Karpas-422 (cell line): ENCODE measurements at regions not wholly inside any gene's neighbourhood (a gene's known extent, or its start where the extent isn't known, plus 50 kb on each side); places are given as distances from the start of the nearest gene placed in this dataset.
"Not testable (repeated sequence)": the region's sequence is repeated elsewhere in the genome, so short reads cannot be mapped to it uniquely, and the experiment has no call there.

ENCODE experiments used
- DNase-seq: peaks from one replicate; pipeline ENCODE4 v3.0.0-alpha.2; 2015
- H2AFZ ChIP-seq: fragments of 200-600 bp; sonication (generic); 2 replicates; pipeline ENCODE4 v1.6.1; 2014; ENCODE audit warnings: antibody characterized with exemption, low read length, mixed read lengths
- H3K27ac ChIP-seq: fragments of 200-600 bp; sonication (generic); 2 replicates; pipeline ENCODE4 v1.5.1; 2014; ENCODE audit warnings: mild to moderate bottlenecking, low read length, moderate library complexity
- H3K27me3 ChIP-seq: fragments of 200-600 bp; sonication (generic); 2 replicates; pipeline ENCODE4 v1.6.1; 2014; ENCODE audit warnings: low read length, mixed read lengths
- H3K36me3 ChIP-seq: fragments of 200-600 bp; sonication (generic); 2 replicates; pipeline ENCODE4 v1.6.1; 2014; ENCODE audit warnings: low read length, mixed read lengths; ENCODE audit not compliant: insufficient read depth
- H3K4me1 ChIP-seq: fragments of 200-600 bp; sonication (generic); 2 replicates; pipeline ENCODE4 v1.6.1; 2014; ENCODE audit warnings: mild to moderate bottlenecking, low read length, mixed read lengths
- H3K4me2 ChIP-seq: fragments of 200-600 bp; sonication (generic); 2 replicates; pipeline ENCODE4 v1.6.1; 2014; ENCODE audit warnings: low read length, low read depth, mild to moderate bottlenecking; ENCODE audit not compliant: poor library complexity, severe bottlenecking
- H3K4me3 ChIP-seq: fragments of 200-600 bp; sonication (generic); 2 replicates; pipeline ENCODE4 v1.5.1; 2014; ENCODE audit warnings: mild to moderate bottlenecking, antibody characterized with exemption, low read length, mixed read lengths
- H3K79me2 ChIP-seq: fragments of 200-600 bp; sonication (generic); 2 replicates; pipeline ENCODE4 v1.6.1; 2014; ENCODE audit warnings: mild to moderate bottlenecking, low read length, mixed read lengths
- H3K9ac ChIP-seq: fragments of 200-600 bp; sonication (generic); 2 replicates; pipeline ENCODE4 v1.6.0; 2014; ENCODE audit warnings: low read length
- H3K9me2 ChIP-seq: fragments of 200-600 bp; sonication (generic), shearing (Covaris generic); replicated peaks from 2 replicates; pipeline ENCODE4 v1.6.0; 2014; ENCODE audit warnings: mild to moderate bottlenecking, low read length, moderate library complexity; ENCODE audit not compliant: insufficient read depth
- H3K9me3 ChIP-seq: fragments of 300-700, 200-600 bp; sonication (generic); 2 replicates; pipeline ENCODE4 v1.6.1; 2014; ENCODE audit warnings: low read length, mixed read lengths
- H4K20me1 ChIP-seq: fragments of 200-600 bp; sonication (generic); 2 replicates; pipeline ENCODE4 v1.6.1; 2014; ENCODE audit warnings: mild to moderate bottlenecking, antibody characterized with exemption, low read length, low read depth; ENCODE audit not compliant: insufficient read depth

- peaks cover 10% of the 10 kb centered on the region for H3K9me3 ChIP-seq
- H3K4me2 ChIP-seq, result no peak overlapping the region
- H3K9ac ChIP-seq, result no peak overlapping the region
- H2AFZ ChIP-seq, result no peak overlapping the region
- H3K4me3 ChIP-seq, result no peak overlapping the region
- no peaks in the 10 kb centered on the region for H3K36me3 ChIP-seq
- H3K4me1 ChIP-seq, result peaks cover 31% of the 10 kb centered on the region
- no peaks in the 10 kb centered on the region for H4K20me1 ChIP-seq
- no peaks in the 10 kb centered on the region for H3K9me2 ChIP-seq
- no peak overlapping the region for H3K27ac ChIP-seq
- 0 out of 2 replicates have a peak, but pooled peaks cover 3% of the 10 kb centered on the region for H3K27me3 ChIP-seq
- no peak for DNase-seq
- H3K79me2 ChIP-seq, result no peaks in the 10 kb centered on the region
Observed at GRCh38 chr6:40668203-40668602, 81.0 kb upstream of the LRFN2 start.

GRCh38 chr6:40666530-40666929, 79.4 kb upstream of the LRFN2 start:
- no peak overlapping the region for H3K9ac ChIP-seq
- no peak overlapping the region for H3K4me3 ChIP-seq
- H3K4me2 ChIP-seq, result no peak overlapping the region
- no peak for DNase-seq
- H4K20me1 ChIP-seq, result no peaks in the 10 kb centered on the region
- H2AFZ ChIP-seq, result no peak overlapping the region
- H3K27me3 ChIP-seq, result 0 out of 2 replicates have a peak, but pooled peaks cover 3% of the 10 kb centered on the region
- no peaks in the 10 kb centered on the region for H3K79me2 ChIP-seq
- no peaks in the 10 kb centered on the region for H3K36me3 ChIP-seq
- H3K4me1 ChIP-seq, result peaks cover 17% of the 10 kb centered on the region
- peaks cover 10% of the 10 kb centered on the region for H3K9me3 ChIP-seq
- no peak overlapping the region for H3K27ac ChIP-seq
- no peaks in the 10 kb centered on the region for H3K9me2 ChIP-seq

GRCh38 chr6:40661726-40662125, 74.6 kb upstream of the LRFN2 start:
- no peak overlapping the region for H2AFZ ChIP-seq
- H3K27me3 ChIP-seq, result 0 out of 2 replicates have a peak, but pooled peaks cover 3% of the 10 kb centered on the region
- H3K9me3 ChIP-seq, result peaks cover 10% of the 10 kb centered on the region
- no peak for DNase-seq
- H3K9me2 ChIP-seq, result no peaks in the 10 kb centered on the region
- no peak overlapping the region for H3K4me3 ChIP-seq
- no peaks in the 10 kb centered on the region for H3K36me3 ChIP-seq
- H3K4me1 ChIP-seq, result no peaks in the 10 kb centered on the region
- no peak overlapping the region for H3K27ac ChIP-seq
- no peaks in the 10 kb centered on the region for H3K79me2 ChIP-seq
- no peak overlapping the region for H3K4me2 ChIP-seq
- H4K20me1 ChIP-seq, result no peaks in the 10 kb centered on the region
- no peak overlapping the region for H3K9ac ChIP-seq

- not testable (repeated sequence) for H3K4me3 ChIP-seq
Observed at GRCh38 chr6:40656772-40657171, 69.6 kb upstream of the LRFN2 start.

GRCh38 chr6:40654828-40655227, 67.7 kb upstream of the LRFN2 start:
- no peaks in the 10 kb centered on the region for H3K9me2 ChIP-seq

More at GRCh38 chr6:40656772-40657171, 69.6 kb upstream of the LRFN2 start:
- H3K36me3 ChIP-seq, H4K20me1 ChIP-seq, DNase-seq, H3K9me3 ChIP-seq, H3K9me2 ChIP-seq, H3K27ac ChIP-seq, H3K4me1 ChIP-seq, H3K79me2 ChIP-seq, H3K9ac ChIP-seq, H3K27me3 ChIP-seq, H2AFZ ChIP-seq, H3K4me2 ChIP-seq: not testable (repeated sequence)

GRCh38 chr6:40645043-40645442, 57.9 kb upstream of the LRFN2 start:
- Histone ChIP-seq H3K36me3 (no peaks in the 10 kb centered on the region), H3K4me3 (no peak overlapping the region), H3K9me3 (no peaks in the 10 kb centered on the region), H3K27me3 (peaks cover 3% of the 10 kb centered on the region; the same call in 1 of the 2 replicates), H3K4me2 (no peak overlapping the region), H3K9ac (no peak overlapping the region), H2AFZ (no peak overlapping the region), H3K27ac (no peak overlapping the region), H4K20me1 (no peaks in the 10 kb centered on the region), H3K9me2 (no peaks in the 10 kb centered on the region), H3K79me2 (no peaks in the 10 kb centered on the region), H3K4me1 (peaks cover 22% of the 10 kb centered on the region)
- no peak for DNase-seq

More at GRCh38 chr6:40654828-40655227, 67.7 kb upstream of the LRFN2 start:
- Histone ChIP-seq H3K27ac (no peak overlapping the region), H3K4me3 (no peak overlapping the region), H2AFZ (no peak overlapping the region), H3K79me2 (no peaks in the 10 kb centered on the region), H3K4me1 (peaks cover 5% of the 10 kb centered on the region), H3K36me3 (no peaks in the 10 kb centered on the region), H4K20me1 (no peaks in the 10 kb centered on the region), H3K9me3 (no peaks in the 10 kb centered on the region), H3K9ac (no peak overlapping the region), H3K4me2 (no peak overlapping the region), H3K27me3 (0 out of 2 replicates have a peak, but pooled peaks cover 4% of the 10 kb centered on the region)
- DNase-seq, result no peak

GRCh38 chr6:40642837-40643236, 55.7 kb upstream of the LRFN2 start:
- Histone ChIP-seq H3K9me2 (no peaks in the 10 kb centered on the region), H3K4me2 (no peak overlapping the region), H2AFZ (no peak overlapping the region), H4K20me1 (no peaks in the 10 kb centered on the region), H3K9me3 (no peaks in the 10 kb centered on the region), H3K36me3 (no peaks in the 10 kb centered on the region), H3K27me3 (peaks cover 3% of the 10 kb centered on the region; the same call in 1 of the 2 replicates), H3K9ac (no peak overlapping the region), H3K4me1 (peaks cover 9% of the 10 kb centered on the region), H3K79me2 (no peaks in the 10 kb centered on the region), H3K27ac (no peak overlapping the region), H3K4me3 (no peak overlapping the region)
- DNase-seq, result no peak

GRCh38 chr6:40642190-40642589, 55.0 kb upstream of the LRFN2 start:
- Histone ChIP-seq H3K79me2 (no peaks in the 10 kb centered on the region), H3K9ac (no peak overlapping the region), H2AFZ (no peak overlapping the region), H3K9me3 (no peaks in the 10 kb centered on the region), H3K36me3 (no peaks in the 10 kb centered on the region), H3K4me1 (peaks cover 9% of the 10 kb centered on the region), H4K20me1 (no peaks in the 10 kb centered on the region), H3K9me2 (no peaks in the 10 kb centered on the region), H3K4me3 (no peak overlapping the region), H3K27me3 (peaks cover 3% of the 10 kb centered on the region; the same call in 1 of the 2 replicates), H3K27ac (no peak overlapping the region), H3K4me2 (no peak overlapping the region)
- DNase-seq, result no peak
